GM18498 (cell line): ENCODE measurements at regions not wholly inside any gene's neighbourhood (a gene's known extent, or its start where the extent isn't known, plus 50 kb on each side); places are given as distances from the start of the nearest gene placed in this dataset.
A peak's percentile ranks its signal among the peaks of the same experiment; 100 is the strongest.

Experiments
- ATAC-seq: cut with Tn5 transposase; IDR thresholded peaks from one replicate; pipeline ENCODE4 v1.9.1; 2021; ENCODE audit warnings: mild to moderate bottlenecking, moderate library complexity; ENCODE audit not compliant: unreplicated experiment

DNA sequence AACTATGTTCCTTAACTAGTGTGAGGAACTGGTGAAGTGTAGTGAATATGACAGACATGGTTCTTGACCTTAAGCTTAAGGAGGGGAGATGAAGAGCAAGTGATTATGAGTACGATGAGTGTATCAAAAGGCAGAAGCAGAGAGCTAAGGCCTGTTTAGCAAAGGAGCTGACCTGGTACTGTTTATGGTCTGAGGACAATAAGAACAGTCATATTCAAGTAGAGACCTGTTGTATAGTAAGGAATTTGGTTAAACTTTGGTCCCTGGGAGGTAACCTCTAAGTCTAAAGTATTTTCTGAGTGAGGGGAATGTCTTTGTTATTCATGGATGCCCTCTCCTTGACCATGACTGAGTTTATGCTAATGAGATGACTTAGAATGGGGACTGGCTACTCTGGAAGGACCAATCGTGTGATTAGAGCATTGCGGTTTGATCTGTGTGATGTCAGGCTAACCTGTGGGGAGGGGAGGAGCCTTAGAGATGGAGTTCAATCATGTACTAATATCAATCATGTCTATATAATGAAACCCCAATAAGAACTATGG, 389.3 kb downstream of the BMP4 start:
- ATAC-seq, result no peak

DNA sequence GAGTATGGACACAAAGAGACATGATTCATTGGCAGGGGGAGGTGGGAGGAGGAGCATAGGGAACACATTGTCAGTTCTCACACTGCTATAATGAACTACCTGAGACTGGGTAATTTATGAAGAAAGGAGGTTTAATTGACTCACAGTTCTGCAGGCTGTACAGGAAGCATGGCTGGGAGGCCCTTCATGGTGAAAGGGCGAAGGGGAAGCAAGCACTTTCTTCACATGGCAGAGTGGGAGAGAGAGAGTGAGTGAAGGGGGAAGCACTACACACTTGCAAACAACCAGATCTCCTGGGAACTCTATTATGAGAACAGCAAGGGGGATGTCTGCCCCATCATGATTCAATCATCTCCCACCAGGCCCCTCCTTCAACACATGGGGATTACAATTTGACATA, 391.8 kb downstream of the BMP4 start:
- no peak for ATAC-seq

DNA sequence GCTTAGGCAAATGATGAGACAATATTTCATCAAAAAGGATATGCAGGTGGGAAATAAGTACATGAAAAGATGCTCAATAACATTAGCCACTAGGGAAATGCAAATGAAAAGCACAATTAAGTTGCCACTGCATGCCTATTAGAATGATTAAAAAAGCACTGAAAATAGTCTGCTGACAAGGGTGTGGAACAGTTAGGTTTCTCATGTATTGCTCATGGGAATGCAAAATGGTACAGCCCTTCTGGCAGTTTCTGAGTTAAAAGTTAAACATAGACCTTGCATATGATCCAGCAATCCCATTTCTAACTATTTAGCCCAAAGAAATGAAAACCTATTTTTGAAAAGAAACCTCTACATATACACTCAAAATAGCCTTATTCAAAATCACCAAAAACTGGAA, 393.0 kb downstream of the BMP4 start:
- no peak for ATAC-seq

DNA sequence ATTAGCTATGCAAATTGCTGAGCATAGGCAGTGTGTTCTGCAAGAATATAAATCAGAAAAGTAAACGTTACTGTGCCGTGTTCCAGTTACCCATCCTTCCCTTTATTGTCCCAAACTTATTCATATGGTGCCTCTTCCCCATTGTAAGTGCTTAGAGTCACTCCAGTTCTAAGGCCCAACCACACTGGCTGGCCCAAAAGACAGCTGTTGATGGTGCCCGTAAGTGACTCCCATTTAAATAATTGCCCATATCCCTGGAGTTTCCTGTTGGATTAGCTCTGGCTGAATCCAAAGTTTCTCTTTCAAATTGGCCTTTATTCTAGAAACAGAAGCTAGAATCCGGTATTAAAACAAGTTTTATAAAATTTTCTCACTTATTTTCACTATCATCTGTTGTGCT, 400.1 kb upstream of the DDHD1 start:
- no peak for ATAC-seq

DNA sequence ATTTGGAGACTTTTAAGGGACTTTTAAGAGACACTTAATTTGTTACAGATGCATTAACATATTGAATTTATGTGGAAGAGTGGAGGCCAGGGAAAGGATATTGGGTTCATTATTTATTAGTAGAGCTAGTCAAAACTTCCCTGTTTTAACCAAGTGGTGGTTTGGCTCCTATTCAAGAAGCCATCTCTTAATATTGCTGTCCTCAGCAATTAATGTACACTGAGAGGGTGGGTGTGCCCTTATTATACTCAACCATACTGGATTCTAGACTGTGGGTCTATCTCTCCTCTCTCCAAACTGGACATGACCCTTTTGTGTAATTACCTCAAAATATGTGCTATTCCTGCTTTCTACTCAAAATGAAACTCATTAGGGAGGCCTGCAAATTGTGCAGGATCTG, 398.7 kb upstream of the DDHD1 start:
- no peak for ATAC-seq

DNA sequence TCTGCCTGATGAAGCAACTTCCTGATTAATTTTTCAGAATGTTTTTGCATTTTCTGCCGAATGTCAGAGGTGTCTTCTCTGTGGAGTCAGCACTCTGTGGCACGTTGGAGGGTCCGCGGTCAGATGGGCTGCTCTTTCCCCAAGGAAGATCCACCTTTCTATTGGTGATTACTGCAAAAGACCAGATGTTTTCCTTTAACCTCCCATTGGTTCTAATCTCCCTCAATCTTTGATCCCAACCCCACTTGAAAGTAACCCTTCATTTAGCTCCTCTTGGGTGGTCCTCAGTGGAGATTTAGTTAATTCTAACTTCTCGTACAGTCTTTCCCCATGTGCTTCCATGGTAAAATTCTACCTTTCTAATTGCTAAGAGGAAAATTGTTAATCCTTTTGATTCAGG, 397.7 kb upstream of the DDHD1 start:
- no peak for ATAC-seq

DNA sequence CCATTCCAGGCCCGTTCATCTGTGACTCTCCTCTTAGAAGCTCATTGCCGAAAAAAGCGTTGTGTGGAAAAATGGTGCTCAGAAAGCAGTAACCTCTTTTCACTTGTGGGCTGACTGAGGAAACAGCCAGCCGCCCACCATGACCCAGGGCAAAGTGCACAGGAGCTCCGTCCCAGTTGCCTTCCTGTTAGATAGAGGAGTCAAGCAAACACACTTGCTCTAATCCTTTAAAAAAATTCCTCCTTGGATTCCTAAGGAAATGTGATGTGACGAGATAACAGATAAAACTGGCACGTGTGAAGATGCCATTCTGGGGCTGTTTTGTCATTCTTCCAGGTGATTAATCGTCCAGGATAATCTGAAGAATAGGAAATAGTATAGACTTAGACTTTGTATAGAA, 396.8 kb upstream of the DDHD1 start:
- ATAC-seq, result no peak

DNA sequence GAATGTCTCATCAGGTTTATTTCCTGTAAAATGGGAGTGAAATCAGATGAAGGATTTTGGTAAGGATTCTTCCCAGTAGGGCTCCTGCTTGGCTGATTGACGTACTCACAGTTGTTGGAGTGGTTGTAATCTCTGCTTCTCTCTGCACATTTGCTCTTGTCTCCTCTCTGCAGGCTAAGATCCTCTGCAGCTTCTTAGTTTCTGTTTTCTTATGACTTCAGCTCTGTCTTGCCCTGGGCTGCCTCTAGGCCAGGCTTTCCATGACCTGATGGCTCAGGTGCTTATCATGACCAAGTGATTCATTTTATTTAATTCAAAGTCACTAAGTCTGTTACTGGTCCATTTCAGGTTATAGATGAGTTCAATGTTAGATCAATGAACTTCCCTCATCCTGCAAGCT, 394.5 kb upstream of the DDHD1 start:
- no peak for ATAC-seq

DNA sequence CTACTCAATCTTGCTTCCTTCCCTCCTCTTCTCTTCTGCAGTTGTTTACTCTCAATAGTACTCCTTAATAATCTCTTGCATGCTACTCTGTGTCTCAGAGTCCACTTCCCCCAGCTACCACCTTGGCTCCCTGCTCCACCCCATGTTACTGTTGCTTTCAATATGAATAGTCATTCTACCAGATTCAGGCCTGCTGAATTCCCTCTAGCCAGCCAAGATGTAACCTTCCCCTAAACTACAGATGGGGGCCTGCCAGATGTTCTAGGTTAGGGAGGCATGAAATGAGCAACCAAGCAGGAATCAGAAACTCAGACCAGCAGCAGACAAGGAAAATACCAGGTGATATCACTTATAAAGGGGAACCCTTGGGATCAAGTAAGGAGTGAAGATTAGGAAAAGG, 392.1 kb upstream of the DDHD1 start:
- ATAC-seq, result no peak

DNA sequence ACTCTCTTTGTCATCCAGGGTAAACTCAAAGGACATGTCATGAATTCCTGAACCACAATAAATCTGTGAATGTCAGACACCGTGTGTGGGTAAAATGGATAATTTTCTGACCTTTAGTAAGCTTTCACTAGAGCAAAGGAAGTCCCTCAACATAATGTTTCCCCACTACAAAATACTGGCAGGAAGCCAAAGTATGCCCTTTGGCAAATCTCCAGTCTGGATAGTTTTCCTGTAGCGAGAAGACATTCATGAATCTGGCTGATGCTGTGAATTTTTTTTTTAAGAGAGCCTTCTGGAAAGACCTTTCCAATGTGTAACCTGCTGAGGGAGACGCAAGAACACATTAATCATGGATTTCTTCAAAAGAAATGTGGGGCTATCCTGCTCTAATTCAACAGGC, 389.6 kb upstream of the DDHD1 start:
- no peak for ATAC-seq

DNA sequence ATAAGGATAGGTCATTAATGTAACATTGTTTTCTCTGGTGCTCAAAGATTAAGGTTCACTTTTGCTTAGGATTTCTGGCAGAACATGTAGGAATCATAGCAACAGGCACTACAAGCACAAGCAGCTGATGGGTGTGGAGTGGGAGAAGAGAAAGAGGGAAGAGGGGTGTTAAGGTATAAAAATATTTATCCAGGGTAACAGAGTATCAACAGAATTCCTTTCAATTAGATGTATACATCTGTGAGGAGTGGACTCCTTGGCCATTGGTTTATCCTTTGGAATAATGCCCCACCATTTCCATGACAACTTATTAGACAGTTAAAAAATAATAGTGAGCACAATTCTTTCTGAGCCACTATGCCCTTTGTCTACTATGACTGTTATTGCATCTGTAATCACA, 388.3 kb upstream of the DDHD1 start:
- ATAC-seq, result no peak

DNA sequence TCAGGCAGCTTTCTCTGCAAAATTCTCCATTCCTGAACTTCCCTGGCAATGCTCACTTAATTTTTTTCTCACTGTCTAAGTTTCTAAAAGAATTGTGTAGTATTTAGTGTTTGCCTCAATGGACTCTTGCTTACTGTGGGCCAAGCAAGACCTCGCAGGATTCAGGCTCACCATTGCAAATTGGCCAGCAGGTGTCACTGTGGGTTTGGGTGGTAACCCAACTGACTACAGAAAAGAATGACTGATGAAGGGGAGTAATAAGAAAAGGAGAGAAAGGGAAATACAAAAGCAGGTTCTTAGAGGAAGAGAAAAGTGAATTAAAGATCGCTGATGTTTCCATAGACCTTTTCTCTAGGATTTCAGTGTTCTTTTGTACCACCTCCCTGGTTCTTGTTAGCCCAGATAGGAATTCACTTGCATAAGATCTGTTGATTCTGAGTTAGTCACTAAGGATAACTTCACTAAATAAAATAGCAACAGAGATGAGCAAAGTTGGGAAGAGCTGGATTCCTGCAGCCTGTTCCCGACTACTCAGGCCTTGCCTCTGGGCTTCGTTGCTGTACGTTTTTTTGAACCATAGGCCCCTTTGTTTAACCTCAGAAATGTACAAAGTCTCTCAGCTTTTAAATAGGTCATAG, 386.5 kb upstream of the DDHD1 start:
- ATAC-seq, result peak; percentile 79

DNA sequence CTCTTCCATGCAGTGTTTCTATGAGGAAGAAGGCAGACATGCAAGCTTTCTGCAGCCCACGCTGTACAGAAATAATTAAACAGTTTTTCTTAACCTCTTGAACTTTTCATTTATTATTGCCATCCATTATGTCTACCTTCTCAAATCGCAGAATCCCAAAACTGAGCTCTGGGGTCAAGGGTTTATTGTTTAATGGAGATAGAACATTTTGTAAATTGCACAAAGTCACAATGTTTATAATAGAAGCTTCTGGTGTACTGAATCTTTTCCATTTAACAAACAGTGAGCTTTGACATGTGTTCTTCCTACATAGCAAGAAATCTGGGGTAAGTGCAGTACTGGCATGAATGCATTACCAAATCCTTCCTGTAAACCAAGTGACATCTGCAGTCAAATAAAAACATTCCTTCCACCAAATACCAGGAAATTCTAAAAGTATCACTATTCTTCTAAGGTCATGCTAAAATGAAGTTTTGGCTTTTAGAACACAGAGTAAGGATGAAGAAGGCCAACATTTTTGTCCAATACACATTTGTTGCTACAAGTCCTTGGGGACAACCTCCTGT, 385.3 kb upstream of the DDHD1 start:
- ATAC-seq, result no peak

DNA sequence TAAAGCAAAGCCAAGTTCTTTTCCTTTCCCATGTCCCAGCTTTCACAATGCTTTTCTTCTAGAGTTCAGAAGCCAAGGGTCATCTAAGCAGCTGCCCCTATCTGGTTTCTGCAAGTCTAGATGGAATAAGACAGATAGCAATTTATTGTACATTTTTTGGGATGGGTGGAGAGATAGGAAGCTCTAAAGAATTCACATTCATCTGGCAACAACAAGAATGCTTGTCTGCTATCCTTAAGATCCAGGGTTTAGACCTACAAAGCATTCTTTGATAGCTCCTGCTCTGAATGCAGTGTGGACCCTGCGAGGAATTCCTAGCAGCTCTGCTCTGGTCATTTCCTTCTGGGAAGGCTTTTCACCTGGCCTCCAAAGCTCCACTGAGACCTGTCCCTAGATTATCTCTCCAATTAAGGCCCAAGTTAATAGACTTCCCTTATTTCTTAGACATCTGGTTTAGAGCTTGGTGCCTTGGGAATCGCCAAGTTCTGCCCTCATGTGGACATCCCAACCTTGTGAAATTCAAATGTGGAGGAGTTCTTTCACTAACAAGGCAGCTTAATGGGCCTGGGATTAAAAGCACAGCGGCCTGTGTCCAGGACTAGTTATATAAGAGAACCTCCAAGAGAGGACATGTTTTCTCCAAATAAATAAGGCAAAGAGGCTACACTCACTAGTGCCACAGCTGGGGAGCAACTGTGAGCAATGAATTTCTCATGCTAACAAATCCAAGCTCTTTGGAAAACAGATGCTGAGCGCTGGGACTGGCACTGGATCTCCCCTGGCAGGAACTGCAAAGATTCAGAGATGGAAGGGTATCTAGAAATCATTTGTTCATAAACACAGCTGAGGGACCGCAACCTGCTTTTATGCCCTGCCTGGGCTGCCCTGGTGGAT, 384.5 kb upstream of the DDHD1 start:
- ATAC-seq, result no peak

DNA sequence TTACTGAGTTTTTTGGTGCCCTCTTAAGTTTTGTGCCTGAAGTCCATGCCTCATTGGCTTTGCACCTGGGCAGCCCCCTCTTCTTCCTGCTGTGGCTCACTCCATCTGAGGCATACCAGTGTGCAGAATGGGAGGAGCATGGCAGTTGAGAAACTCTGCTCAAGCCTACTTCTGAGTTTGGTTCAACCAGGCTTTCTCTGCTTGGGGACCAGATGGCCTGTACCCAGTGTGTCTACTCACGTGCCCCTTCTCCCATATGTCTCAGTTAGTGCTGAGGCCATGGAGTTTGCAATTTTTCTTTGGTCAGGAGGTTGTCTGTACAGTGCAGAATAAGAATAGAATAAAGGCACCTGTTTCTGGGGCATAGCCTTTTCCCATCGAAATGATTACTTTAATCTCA, 383.3 kb upstream of the DDHD1 start:
- ATAC-seq, result no peak

DNA sequence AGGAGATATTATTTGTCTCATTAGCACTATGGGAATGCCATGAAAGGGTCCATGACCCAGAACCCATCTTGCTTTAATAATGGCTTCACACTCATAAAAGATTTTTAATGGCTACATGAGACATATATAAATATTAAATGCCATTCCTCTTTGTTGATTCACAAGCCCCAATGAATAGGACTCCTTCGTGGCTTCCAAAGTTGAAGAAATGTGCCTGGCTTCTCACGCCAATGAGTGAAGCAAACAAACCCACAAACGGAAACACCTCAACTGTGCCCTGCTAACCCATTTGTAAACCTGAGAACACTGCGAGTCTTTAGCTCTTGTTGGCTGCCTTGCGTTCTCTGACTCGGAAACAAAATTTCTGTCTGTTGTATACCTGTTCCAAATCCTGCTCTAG, 381.7 kb upstream of the DDHD1 start:
- no peak for ATAC-seq

DNA sequence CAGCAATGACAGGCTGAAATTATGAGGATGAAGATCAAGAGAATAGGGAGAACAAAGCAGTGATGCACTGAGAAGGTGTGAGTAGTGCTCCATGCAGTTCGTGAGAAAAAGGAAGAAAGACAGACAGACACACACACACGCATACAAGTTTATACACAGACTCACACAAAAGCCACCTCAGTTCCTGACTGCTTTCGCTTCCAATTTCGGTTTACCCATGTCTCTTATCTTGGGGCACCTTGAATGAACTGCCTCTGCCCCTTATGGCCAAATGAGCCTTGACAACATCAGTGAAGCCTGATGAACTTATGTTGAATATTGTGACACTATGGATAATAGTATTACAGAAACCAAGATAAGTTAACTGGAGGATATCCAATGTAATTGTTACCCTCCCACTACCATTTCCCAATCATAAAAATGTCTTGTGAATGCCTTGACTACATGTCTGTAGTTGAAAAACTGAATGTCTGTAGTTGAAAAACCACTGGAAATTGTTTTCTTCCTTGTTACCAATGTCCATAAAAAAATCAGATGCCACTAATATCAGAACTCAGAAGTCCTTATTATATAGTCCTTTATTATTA, 380.4 kb upstream of the DDHD1 start:
- peak; percentile 53 for ATAC-seq

DNA sequence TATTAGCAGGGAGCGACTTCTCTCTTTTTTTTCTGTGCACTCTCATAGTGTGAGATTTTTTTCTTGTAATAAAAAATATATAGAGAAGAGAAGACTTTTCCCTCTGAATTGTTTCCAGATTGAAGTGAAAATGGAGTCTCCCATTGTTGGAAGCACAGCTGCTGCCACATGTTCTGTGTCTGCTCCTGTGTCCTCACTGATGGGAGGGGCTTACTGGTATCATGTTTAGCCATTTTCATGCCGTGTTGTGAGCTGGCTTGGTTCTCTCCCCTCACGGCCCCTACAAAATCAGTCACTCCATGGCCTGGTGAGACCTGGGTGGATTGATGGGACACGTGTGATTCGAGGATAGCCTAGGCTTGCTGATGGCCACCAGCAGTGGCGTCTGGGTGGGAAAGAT, 379.7 kb upstream of the DDHD1 start:
- ATAC-seq, result no peak

DNA sequence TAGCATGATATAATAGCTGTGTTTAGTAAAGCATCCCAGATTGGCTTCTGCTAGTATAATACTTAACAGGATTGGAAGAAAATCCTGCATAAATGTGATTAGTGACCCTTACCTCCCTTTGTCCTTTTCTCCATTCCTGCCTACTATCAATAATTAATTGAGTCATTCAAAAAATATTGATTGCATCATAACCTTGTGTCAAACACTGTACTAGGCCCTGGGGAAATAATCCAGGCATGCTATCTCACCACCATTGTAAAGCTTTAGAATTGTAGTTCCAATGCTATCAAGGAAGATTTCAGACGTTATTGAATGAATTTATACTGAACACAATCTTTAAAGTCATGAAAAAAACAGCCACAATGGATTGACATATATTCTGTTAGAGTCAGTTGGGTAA, 378.6 kb upstream of the DDHD1 start:
- ATAC-seq, result no peak

DNA sequence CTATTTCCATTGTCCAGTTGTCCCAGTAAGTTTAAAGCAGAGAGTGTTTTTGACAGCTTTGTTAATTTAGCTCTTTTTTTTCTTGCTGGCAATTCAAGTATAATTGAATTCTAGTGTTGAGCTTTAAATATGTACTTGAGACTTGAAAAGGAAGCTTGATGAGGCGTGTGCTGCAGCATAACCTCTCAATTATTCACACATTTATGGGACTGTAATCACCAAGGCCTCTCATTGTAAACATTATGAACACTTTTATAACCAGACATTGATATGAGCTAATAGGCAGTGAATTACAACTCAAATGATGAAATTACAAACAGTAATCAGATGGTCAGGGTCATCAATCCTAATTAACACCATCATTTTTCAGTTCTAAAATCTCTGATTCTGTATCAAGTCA, 378.0 kb upstream of the DDHD1 start:
- ATAC-seq, result no peak

DNA sequence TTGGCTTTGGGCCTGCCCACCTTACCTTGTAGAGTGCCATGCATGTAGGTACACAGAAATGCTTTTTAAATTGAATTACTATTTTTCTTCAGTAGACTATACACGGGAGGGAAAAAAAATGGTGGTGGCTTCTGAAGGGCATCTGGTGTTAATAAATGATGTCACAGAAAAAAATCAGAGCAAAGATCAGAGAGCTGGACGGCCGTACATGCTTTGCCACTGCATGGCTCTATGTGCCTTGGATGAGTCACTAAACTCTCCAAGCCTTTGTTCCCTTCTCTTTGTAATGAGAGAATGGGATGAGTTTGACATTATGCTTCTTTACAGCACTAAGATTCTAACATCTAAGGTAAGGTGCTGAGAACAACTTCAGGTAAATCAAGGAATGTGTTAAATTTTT, 376.4 kb upstream of the DDHD1 start:
- ATAC-seq, result no peak
